PC-3 (cell line): ENCODE measurements at regions not wholly inside any gene's neighbourhood (a gene's known extent, or its start where the extent isn't known, plus 50 kb on each side); places are given as distances from the start of the nearest gene placed in this dataset.

Source experiments
- ATAC-seq: fragments of 200-7000 bp; cut with Tn5 transposase; 2 replicates; pipeline ENCODE4 v1.9.1; 2020; ENCODE audit warnings: mild to moderate bottlenecking, moderate library complexity
- BruUV-seq: library from RNA; stranded (reverse); fragments of 400-500 nt; replicated peaks from 2 replicates; lab custom pipeline; 2021; lab: Mats Ljungman, UMichigan
- CTCF ChIA-PET: fragments of 300-600 bp; sonication (Branson Sonifier 250); formaldehyde crosslinking; loops from one replicate; lab custom pipeline; 2022; ENCODE audit warnings: antibody characterized with exemption; lab: Charles Lee
- POLR2A ChIA-PET: fragments of 300-600 bp; sonication (Branson Sonifier 250); formaldehyde crosslinking; loops from one replicate; lab custom pipeline; 2022; ENCODE audit warnings: antibody characterized with exemption; ENCODE audit not compliant: unreplicated experiment; lab: Charles Lee
- DNase-seq: peaks from one replicate; pipeline ENCODE4 v3.0.0-alpha.2; 2015
- H2AFZ ChIP-seq: fragments of 300-600 bp; sonication (generic); 2 replicates; pipeline ENCODE4 v1.6.0; 2016; ENCODE audit warnings: antibody characterized with exemption, low read length
- H3F3A ChIP-seq: fragments of 300-600 bp; sonication (generic); one replicate; pipeline ENCODE4 v1.6.0; 2017; ENCODE audit warnings: antibody characterized with exemption, low read length, control low read depth, mild to moderate bottlenecking; ENCODE audit not compliant: unreplicated experiment
- H3K27ac ChIP-seq: fragments of 300-600 bp; sonication (generic); 2 replicates; pipeline ENCODE4 v1.5.1; 2016; ENCODE audit warnings: mild to moderate bottlenecking, low read length
- H3K27me3 ChIP-seq: fragments of 300-600 bp; sonication (generic); 2 replicates; pipeline ENCODE4 v1.6.1; 2016; ENCODE audit warnings: low read length, mixed read lengths
- H3K36me3 ChIP-seq: fragments of 300-600 bp; sonication (generic); 2 replicates; pipeline ENCODE4 v1.6.1; 2016; ENCODE audit warnings: low read depth, mixed run types, low read length, mixed read lengths
- H3K4me1 ChIP-seq: fragments of 300-600 bp; sonication (generic); 2 replicates; pipeline ENCODE4 v1.5.1; 2016; ENCODE audit warnings: low read length; ENCODE audit not compliant: insufficient read depth
- H3K4me2 ChIP-seq: fragments of 300-600 bp; sonication (generic); 2 replicates; pipeline ENCODE4 v1.6.0; 2016; ENCODE audit warnings: low read length
- H3K4me3 ChIP-seq: fragments of 300-600 bp; sonication (generic); 2 replicates; pipeline ENCODE4 v1.5.1; 2016; ENCODE audit warnings: mild to moderate bottlenecking, low read length, mixed read lengths
- H3K79me2 ChIP-seq: fragments of 300-600 bp; sonication (generic); 2 replicates; pipeline ENCODE4 v1.6.1; 2017; ENCODE audit warnings: low read length, mixed read lengths
- H3K9ac ChIP-seq: fragments of 300-600 bp; sonication (generic); 2 replicates; pipeline ENCODE4 v1.6.0; 2016; ENCODE audit warnings: mild to moderate bottlenecking, low read length
- H3K9me2 ChIP-seq: fragments of 300-600 bp; sonication (generic); replicated peaks from 2 replicates; pipeline ENCODE4 v1.6.1; 2016; ENCODE audit warnings: mixed run types, low read length, mixed read lengths
- H3K9me3 ChIP-seq: fragments of 300-600 bp; sonication (generic); 2 replicates; pipeline ENCODE4 v1.6.1; 2016; ENCODE audit warnings: low read length, mixed read lengths
- H4K20me1 ChIP-seq: fragments of 300-600 bp; sonication (generic); 2 replicates; pipeline ENCODE4 v1.6.1; 2016; ENCODE audit warnings: low read length, mixed read lengths
- CTCF ChIP-seq: fragments of 300-600 bp; sonication (generic); conservative IDR thresholded peaks from 2 replicates; pipeline ENCODE4 v1.5.1; 2017; ENCODE audit warnings: antibody characterized with exemption, low read depth, mild to moderate bottlenecking, low read length
- EZH2 ChIP-seq: fragments of 300-600 bp; sonication (generic); IDR thresholded peaks from one replicate; pipeline ENCODE4 v1.6.1; 2017; ENCODE audit warnings: antibody characterized with exemption, mild to moderate bottlenecking, low read length; ENCODE audit not compliant: unreplicated experiment
- EZH2phosphoT487 ChIP-seq: fragments of 300-600 bp; sonication (generic); IDR thresholded peaks from 2 replicates; pipeline ENCODE4 v1.6.1; 2018; ENCODE audit warnings: mild to moderate bottlenecking, antibody characterized with exemption, low read length, borderline replicate concordance
- intact Hi-C: fragments of 100-400 bp; cut with micrococcal nuclease; formaldehyde crosslinking; loops from 2 replicates; pipeline ENCODE4 v1.9.0; 2023

GRCh38 chr12:53805067-53805466 is 53.3 kb upstream of the CISTR start:
- intact Hi-C loops: no loop called here
- Histone ChIP-seq H2AFZ (no peak overlapping the region), H3K9me2 (no peaks in the 10 kb centered on the region), H3K36me3 (no peaks in the 10 kb centered on the region), H3K27me3 (no peaks in the 10 kb centered on the region), H3K4me2 (peak overlapping the region; percentile 63), H3K4me1 (peaks cover 41% of the 10 kb centered on the region), H3K4me3 (no peak overlapping the region), H3K79me2 (no peaks in the 10 kb centered on the region), H3K27ac (peak overlapping the region; percentile 75), H4K20me1 (no peaks in the 10 kb centered on the region), H3F3A (peaks cover 4% of the 10 kb centered on the region), H3K9me3 (no peaks in the 10 kb centered on the region), H3K9ac (peak overlapping the region; percentile 2; the same call in 1 of the 2 replicates)
- TF ChIP-seq EZH2: no peak
- no peak for TF ChIP-seq EZH2phosphoT487
- no peak for TF ChIP-seq CTCF
- no TSS peak for BruUV-seq
- ChIA-PET POLR2A (no interaction called here), CTCF (interaction anchor here (1.0 kb wide), 1 partner anchor 20 kb away, joined by 5 read pairs; no protein-coding TSS in a partner anchor)
- no peak for ATAC-seq
- DNase-seq: peak; percentile 57

- Histone ChIP-seq H3K4me2 (no peak overlapping the region), H3K27me3 (no peaks in the 10 kb centered on the region), H3K9me3 (no peaks in the 10 kb centered on the region), H3F3A (peaks cover 4% of the 10 kb centered on the region), H4K20me1 (no peaks in the 10 kb centered on the region), H3K9ac (no peak overlapping the region), H2AFZ (no peak overlapping the region), H3K9me2 (no peaks in the 10 kb centered on the region), H3K36me3 (no peaks in the 10 kb centered on the region), H3K4me3 (no peak overlapping the region), H3K79me2 (no peaks in the 10 kb centered on the region), H3K27ac (peak overlapping the region; percentile 75; the same call in 1 of the 2 replicates), H3K4me1 (peaks cover 41% of the 10 kb centered on the region)
- DNase-seq (peak; percentile 26), ATAC-seq (no peak)
- BruUV-seq: no TSS peak
- intact Hi-C loops: no loop called here
- no peak for TF ChIP-seq CTCF
- TF ChIP-seq EZH2: no peak
- TF ChIP-seq EZH2phosphoT487: no peak
- CTCF ChIA-PET: interaction anchor here (0.5 to 0.8 kb wide), 2 partner anchors 19 to 98 kb away, joined by 3 to 4 read pairs; no protein-coding TSS in a partner anchor
- POLR2A ChIA-PET: no interaction called here
Measured at GRCh38 chr12:53805791-53806190, 54.0 kb upstream of the CISTR start.

GRCh38 chr12:53806721-53807120 is 54.9 kb upstream of the CISTR start:
- H3K79me2 ChIP-seq: no peaks in the 10 kb centered on the region
- H3K9ac ChIP-seq: no peak overlapping the region
- POLR2A ChIA-PET: no interaction called here
- peak overlapping the region; percentile 53 for H2AFZ ChIP-seq
- H3K4me1 ChIP-seq: peaks cover 41% of the 10 kb centered on the region
- H4K20me1 ChIP-seq: no peaks in the 10 kb centered on the region
- no peaks in the 10 kb centered on the region for H3K9me2 ChIP-seq
- H3K9me3 ChIP-seq: no peaks in the 10 kb centered on the region
- peak overlapping the region; percentile 30 for H3K27ac ChIP-seq
- no TSS peak for BruUV-seq
- H3K36me3 ChIP-seq: no peaks in the 10 kb centered on the region
- no peak for TF ChIP-seq CTCF
- no peak for TF ChIP-seq EZH2
- no peak for TF ChIP-seq EZH2phosphoT487
- intact Hi-C loops: no loop called here
- DNase-seq: peak; percentile 57
- peaks cover 4% of the 10 kb centered on the region for H3F3A ChIP-seq
- no peak for ATAC-seq
- H3K4me2 ChIP-seq: peak overlapping the region; percentile 29
- H3K27me3 ChIP-seq: no peaks in the 10 kb centered on the region
- H3K4me3 ChIP-seq: no peak overlapping the region
- CTCF ChIA-PET: no interaction called here
